ENCODE measurements at regions not wholly inside any gene's neighbourhood (a gene's known extent, or its start where the extent isn't known, plus 50 kb on each side); places are given as distances from the start of the nearest gene placed in this dataset.

DNA sequence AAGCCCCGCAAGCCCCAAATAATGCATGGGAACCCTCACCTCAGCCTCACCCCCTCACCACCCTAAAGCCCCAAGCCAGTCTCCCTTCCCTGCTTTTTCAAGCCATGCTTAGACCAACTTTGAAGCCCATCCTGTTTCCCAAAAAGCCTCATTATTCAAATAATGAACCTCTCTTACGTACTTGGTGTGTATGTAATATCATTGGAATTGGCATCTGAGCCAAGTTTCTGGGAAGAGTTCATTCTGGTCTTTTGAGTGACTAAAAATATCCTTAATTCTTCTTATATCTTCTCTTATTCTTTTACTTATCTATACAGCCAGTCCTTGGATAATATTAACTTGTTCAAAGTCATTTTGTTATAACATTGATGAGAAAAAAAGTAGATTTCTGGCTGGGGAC is 875.8 kb upstream of the SLIT2 start:
- no peak for TF ChIP-seq POU6F1 (CRISPR knock-in tag; IDR thresholded peaks at IDR 0.05; ENCODE audit: borderline replicate concordance, low read depth)
- TF ChIP-seq CSDC2 (CRISPR knock-in tag; IDR thresholded peaks at IDR 0.05): no peak
- TF ChIP-seq, protein P1, sequence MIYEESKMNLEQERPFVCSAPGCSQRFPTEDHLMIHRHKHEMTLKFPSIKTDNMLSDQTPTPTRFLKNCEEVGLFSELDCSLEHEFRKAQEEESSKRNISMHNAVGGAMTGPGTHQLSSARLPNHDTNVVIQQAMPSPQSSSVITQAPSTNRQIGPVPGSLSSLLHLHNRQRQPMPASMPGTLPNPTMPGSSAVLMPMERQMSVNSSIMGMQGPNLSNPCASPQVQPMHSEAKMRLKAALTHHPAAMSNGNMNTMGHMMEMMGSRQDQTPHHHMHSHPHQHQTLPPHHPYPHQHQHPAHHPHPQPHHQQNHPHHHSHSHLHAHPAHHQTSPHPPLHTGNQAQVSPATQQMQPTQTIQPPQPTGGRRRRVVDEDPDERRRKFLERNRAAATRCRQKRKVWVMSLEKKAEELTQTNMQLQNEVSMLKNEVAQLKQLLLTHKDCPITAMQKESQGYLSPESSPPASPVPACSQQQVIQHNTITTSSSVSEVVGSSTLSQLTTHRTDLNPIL (CRISPR knock-in tag; IDR thresholded peaks at IDR 0.05; ENCODE audit: low read depth): no peak
- no peak for TF ChIP-seq ESRRG (CRISPR knock-in tag; IDR thresholded peaks at IDR 0.05)
- no peak for TF ChIP-seq TCF4 (CRISPR knock-in tag; IDR thresholded peaks at IDR 0.05; ENCODE audit: borderline replicate concordance)
- TF ChIP-seq SNAI2 (CRISPR knock-in tag; IDR thresholded peaks at IDR 0.05): no peak
- TF ChIP-seq, protein P2, sequence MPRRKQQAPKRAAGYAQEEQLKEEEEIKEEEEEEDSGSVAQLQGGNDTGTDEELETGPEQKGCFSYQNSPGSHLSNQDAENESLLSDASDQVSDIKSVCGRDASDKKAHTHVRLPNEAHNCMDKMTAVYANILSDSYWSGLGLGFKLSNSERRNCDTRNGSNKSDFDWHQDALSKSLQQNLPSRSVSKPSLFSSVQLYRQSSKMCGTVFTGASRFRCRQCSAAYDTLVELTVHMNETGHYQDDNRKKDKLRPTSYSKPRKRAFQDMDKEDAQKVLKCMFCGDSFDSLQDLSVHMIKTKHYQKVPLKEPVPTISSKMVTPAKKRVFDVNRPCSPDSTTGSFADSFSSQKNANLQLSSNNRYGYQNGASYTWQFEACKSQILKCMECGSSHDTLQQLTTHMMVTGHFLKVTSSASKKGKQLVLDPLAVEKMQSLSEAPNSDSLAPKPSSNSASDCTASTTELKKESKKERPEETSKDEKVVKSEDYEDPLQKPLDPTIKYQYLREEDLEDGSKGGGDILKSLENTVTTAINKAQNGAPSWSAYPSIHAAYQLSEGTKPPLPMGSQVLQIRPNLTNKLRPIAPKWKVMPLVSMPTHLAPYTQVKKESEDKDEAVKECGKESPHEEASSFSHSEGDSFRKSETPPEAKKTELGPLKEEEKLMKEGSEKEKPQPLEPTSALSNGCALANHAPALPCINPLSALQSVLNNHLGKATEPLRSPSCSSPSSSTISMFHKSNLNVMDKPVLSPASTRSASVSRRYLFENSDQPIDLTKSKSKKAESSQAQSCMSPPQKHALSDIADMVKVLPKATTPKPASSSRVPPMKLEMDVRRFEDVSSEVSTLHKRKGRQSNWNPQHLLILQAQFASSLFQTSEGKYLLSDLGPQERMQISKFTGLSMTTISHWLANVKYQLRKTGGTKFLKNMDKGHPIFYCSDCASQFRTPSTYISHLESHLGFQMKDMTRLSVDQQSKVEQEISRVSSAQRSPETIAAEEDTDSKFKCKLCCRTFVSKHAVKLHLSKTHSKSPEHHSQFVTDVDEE (CRISPR knock-in tag; IDR thresholded peaks at IDR 0.05): no peak
- TF ChIP-seq ARNTL (CRISPR knock-in tag; IDR thresholded peaks at IDR 0.05; ENCODE audit: borderline replicate concordance, low read depth): no peak
- no peak for TF ChIP-seq BACH2 (CRISPR knock-in tag; IDR thresholded peaks at IDR 0.05; ENCODE audit: borderline replicate concordance)
- TF ChIP-seq ISL1 (CRISPR knock-in tag; IDR thresholded peaks at IDR 0.05): no peak
- TF ChIP-seq RARB (CRISPR knock-in tag; IDR thresholded peaks at IDR 0.05): no peak
- no peak for TF ChIP-seq ZC3H10 (CRISPR knock-in tag; IDR thresholded peaks at IDR 0.05)
- no peak for TF ChIP-seq PATZ1 (CRISPR knock-in tag; IDR thresholded peaks at IDR 0.05; ENCODE audit: borderline replicate concordance)

Measured in SK-N-SH treated with all-trans-retinoic acid at 6 μM for 48 hours (cell line).